Effector memory CD8-positive, alpha-beta T cell (primary cell): ENCODE measurements at regions not wholly inside any gene's neighbourhood (a gene's known extent, or its start where the extent isn't known, plus 50 kb on each side); places are given as distances from the start of the nearest gene placed in this dataset.

Experiments used
- ATAC-seq: fragments of 150-1000 bp; cut with Tn5 transposase; replicated peaks from 2 replicates; pipeline ENCODE4 v1.10.0; 2021; ENCODE audit warnings: mild to moderate bottlenecking, moderate library complexity
- DNase-seq, 3 experiments: peaks; one replicate each; pipeline ENCODE4 v3.0.0; 2021
- H3K27ac Mint-ChIP-seq, 2 donors: one replicate each; pipeline ENCODE4 v1.8.0; 2022; ENCODE audit warnings: mild to moderate bottlenecking in 2 of 2, mixed read lengths in 2 of 2, moderate library complexity in 2 of 2
- H3K27me3 Mint-ChIP-seq, 2 donors: one replicate each; pipeline ENCODE4 v1.8.0; 2022; ENCODE audit warnings: mixed read lengths in 2 of 2
- H3K36me3 Mint-ChIP-seq: one replicate; pipeline ENCODE4 v1.8.0; 2022; ENCODE audit warnings: mild to moderate bottlenecking, moderate library complexity, mixed read lengths; ENCODE audit not compliant: insufficient read depth
- H3K4me1 Mint-ChIP-seq, 2 donors: one replicate each; pipeline ENCODE4 v1.8.0; 2022; ENCODE audit warnings: low read depth in 2 of 2, mixed read lengths in 2 of 2
- H3K4me3 Mint-ChIP-seq, 2 donors: one replicate each; pipeline ENCODE4 v1.8.0; 2022; ENCODE audit warnings: mild to moderate bottlenecking in 2 of 2, mixed read lengths in 2 of 2, moderate library complexity in 2 of 2
- H3K9me3 Mint-ChIP-seq, 2 donors: one replicate each; pipeline ENCODE4 v1.8.0; 2022; ENCODE audit warnings: mixed read lengths in 2 of 2

DNA sequence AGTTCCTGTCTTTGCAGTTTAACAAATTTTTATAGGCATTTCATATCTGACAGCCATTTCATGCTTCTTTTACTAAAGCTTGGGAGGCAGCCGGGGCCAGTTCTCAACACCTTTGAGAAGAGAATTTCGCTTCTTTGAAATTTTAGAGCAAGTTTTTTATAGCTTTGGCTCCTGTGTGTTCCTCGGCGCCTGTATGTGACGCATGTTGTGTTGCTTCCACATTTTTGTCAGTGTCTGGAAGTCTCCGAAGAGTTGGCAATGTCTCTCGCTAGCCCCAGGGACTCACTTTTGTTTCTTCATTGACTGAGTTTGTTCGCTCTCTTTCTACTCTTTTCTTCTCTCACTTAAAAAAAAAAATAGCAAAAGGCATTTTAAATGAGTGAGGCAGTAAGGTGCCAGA is 386.9 kb upstream of the PLXNA2 start:
- ATAC-seq: no peak
- Mint-ChIP-seq H3K27ac (no peak overlapping the region), H3K4me1 (no peaks in the 10 kb centered on the region), H3K4me3 (no peak overlapping the region), H3K9me3 (no peaks in the 10 kb centered on the region), H3K27me3 (no peaks in the 10 kb centered on the region), H3K36me3 (no peaks in the 10 kb centered on the region)
- DNase-seq: no peak

DNA sequence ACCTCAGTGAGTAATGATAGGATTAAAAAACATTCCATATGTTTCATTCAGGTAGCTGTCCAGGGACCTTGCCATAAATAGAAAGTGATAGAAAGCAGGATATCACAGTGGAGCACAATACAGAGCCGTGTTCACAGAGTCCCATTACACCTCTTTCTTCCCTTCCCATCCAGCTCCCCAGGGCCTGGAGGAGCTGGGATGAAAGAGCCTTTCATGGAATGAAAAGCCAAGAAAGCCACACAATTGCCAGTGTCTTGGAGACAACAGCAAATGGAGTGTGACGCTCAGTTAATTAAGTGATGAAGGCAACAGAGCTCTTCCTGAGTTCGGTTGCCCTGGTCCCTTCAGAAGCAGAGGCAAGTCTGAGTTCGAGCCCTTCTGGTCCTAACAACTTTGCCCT is 387.3 kb upstream of the PLXNA2 start:
- Mint-ChIP-seq H3K9me3 (no peaks in the 10 kb centered on the region), H3K27ac (no peak overlapping the region), H3K4me3 (no peak overlapping the region), H3K36me3 (no peaks in the 10 kb centered on the region), H3K4me1 (no peaks in the 10 kb centered on the region), H3K27me3 (no peaks in the 10 kb centered on the region)
- no peak for ATAC-seq
- no peak for DNase-seq

DNA sequence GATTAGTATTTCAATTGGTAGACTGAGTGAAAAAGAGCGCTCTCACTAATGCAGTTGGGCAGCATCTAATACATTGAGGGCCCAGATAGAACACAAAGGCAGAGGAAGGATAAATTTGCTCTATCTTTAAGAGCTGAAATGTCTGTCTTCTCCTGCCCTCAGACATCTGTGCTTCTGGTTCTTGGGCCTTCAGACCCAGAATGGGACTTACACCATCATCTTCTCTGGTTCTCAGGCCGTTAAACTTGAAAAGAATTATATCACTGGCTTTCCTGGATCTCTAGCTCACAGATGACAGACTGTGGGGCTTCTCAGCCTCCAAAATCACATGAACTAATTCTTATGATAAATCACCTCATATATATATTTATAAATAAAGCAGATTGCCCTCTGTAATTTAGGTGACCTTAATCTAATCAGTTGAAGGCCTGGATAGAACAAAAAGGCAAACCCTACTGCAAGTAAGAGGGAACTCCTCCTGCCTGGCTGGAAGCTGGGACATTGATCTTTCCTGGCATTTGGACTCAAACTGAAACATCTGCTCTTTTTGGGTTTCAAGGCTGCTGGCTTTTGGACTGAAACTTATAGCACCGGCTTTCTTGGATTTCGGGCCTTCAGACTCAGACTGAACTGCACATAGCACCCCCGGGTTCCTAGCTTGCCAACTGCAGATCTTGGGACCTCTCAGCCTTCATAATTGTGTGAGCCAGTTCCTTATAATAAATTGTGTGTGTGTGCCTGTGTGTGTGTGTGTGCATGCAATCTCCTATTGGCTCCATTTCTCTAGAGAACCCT is 390.4 kb upstream of the PLXNA2 start:
- H3K9me3 Mint-ChIP-seq: no peaks in the 10 kb centered on the region
- ATAC-seq (no peak), DNase-seq (no peak)
- H3K27ac Mint-ChIP-seq: no peak overlapping the region
- no peaks in the 10 kb centered on the region for H3K36me3 Mint-ChIP-seq
- peaks cover 0 to 19% of the 10 kb centered on the region in 2 donors for H3K27me3 Mint-ChIP-seq
- H3K4me3 Mint-ChIP-seq: no peak overlapping the region
- H3K4me1 Mint-ChIP-seq: no peaks in the 10 kb centered on the region

- H3K36me3 Mint-ChIP-seq: no peaks in the 10 kb centered on the region
- H3K27me3 Mint-ChIP-seq: peaks cover 0 to 19% of the 10 kb centered on the region in 2 donors
- DNase-seq (no peak), ATAC-seq (no peak)
- no peaks in the 10 kb centered on the region for H3K4me1 Mint-ChIP-seq
- H3K27ac Mint-ChIP-seq: no peak overlapping the region
- H3K9me3 Mint-ChIP-seq: no peaks in the 10 kb centered on the region
- no peak overlapping the region for H3K4me3 Mint-ChIP-seq
These were observed 393.0 kb upstream of the PLXNA2 start for GRCh38 chr1:208637181-208637580.

DNA sequence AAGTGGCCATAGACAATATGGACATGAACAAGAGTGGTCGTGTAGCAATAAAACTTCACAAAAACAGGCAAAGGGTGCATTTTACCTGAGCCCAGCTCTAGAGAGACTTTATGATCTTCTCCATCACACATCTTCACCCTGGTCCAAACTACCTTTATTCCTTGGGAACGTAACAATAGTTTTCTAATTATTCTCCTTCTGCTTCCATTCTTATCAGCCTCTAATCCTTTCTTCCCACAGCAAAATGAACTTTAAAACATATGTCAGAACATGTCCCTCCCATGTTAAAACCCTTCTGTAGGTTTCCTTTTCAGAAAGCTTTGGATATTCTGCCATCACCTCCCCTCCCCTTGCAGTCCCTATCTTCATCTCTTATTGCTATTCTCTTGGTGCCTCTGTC is 395.2 kb upstream of the PLXNA2 start:
- Mint-ChIP-seq H3K27me3 (peaks cover 0 to 19% of the 10 kb centered on the region in 2 donors), H3K27ac (no peak overlapping the region), H3K4me1 (no peaks in the 10 kb centered on the region), H3K4me3 (no peak overlapping the region), H3K36me3 (no peaks in the 10 kb centered on the region), H3K9me3 (no peaks in the 10 kb centered on the region)
- ATAC-seq (no peak), DNase-seq (no peak)

- no peak for DNase-seq
- Mint-ChIP-seq H3K36me3 (no peaks in the 10 kb centered on the region), H3K4me1 (no peaks in the 10 kb centered on the region), H3K27ac (no peak overlapping the region), H3K9me3 (peaks cover 0 to 2% of the 10 kb centered on the region in 2 donors), H3K27me3 (peaks cover 0 to 19% of the 10 kb centered on the region in 2 donors), H3K4me3 (no peak overlapping the region)
- ATAC-seq: no peak
These were observed 396.1 kb upstream of the PLXNA2 start for GRCh38 chr1:208640295-208640694.

DNA sequence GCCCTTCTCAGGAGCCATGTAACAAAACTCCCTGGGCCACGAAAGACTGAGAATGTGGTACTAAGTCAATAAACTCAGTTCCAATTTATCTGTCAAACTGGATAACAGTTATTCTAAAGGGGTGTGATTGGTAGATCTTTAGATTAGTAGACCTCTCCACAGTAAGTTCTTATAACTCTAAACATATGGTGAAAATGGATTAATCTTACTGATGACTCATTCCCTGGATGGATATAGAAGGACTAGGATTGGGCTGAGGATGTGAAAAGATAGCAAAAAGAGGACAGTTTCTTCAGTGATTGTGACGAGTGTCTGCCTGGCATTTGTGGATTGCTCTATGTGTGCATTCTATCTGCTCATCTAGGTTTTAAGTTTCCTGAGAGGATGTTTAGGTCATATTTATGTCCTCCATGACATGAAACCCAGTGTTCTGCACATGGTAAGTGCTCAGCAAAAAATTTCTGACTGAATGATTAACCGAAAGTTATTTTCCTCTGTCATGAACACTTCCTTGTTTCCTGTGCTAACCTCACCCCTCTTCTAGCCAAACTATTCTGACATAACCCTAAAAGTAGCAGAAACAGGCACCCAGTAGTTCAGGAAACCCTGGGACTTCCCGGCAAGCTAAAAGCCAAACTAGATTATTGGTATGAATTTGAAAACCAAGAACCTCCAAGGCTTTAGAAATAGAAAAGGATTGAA is 397.5 kb upstream of the PLXNA2 start:
- Mint-ChIP-seq H3K4me3 (no peak overlapping the region), H3K4me1 (no peaks in the 10 kb centered on the region), H3K9me3 (peaks cover 0 to 2% of the 10 kb centered on the region in 2 donors), H3K36me3 (no peaks in the 10 kb centered on the region), H3K27me3 (peaks cover 0 to 19% of the 10 kb centered on the region in 2 donors), H3K27ac (no peak overlapping the region)
- no peak for DNase-seq
- ATAC-seq: no peak

DNA sequence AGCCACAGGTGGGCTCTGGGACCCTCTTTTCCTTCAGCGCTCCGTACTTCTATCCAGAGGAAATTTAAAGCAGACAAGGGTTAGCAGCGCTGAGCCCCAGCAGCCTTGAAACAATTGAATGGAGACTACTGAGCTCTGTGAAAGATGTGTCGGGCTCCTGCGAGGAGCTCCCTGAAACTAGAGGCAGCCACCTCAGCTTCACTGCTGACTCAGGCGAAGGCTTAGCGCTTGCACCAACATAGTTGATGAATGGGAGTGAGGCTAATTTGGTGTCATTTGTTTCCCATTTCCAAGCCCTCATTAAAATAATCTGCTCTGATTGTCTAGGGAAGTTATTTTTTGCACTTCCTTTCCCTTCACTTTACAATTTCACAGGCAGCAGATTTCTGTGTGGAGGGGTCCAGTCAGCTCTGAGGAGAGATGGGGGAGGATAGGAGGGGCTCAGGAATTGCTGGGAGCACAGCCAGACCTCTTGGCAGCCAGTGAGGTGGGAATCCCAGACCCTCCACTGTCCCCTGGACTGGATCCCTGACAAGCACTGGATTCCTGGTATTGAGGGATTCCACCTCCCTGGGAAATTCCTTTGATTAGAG is 398.9 kb upstream of the PLXNA2 start:
- Mint-ChIP-seq H3K4me3 (no peak overlapping the region), H3K4me1 (no peaks in the 10 kb centered on the region), H3K27ac (no peak overlapping the region), H3K9me3 (peaks cover 0 to 2% of the 10 kb centered on the region in 2 donors), H3K36me3 (no peaks in the 10 kb centered on the region), H3K27me3 (peaks cover 0 to 8% of the 10 kb centered on the region in 2 donors)
- DNase-seq: no peak
- no peak for ATAC-seq

DNA sequence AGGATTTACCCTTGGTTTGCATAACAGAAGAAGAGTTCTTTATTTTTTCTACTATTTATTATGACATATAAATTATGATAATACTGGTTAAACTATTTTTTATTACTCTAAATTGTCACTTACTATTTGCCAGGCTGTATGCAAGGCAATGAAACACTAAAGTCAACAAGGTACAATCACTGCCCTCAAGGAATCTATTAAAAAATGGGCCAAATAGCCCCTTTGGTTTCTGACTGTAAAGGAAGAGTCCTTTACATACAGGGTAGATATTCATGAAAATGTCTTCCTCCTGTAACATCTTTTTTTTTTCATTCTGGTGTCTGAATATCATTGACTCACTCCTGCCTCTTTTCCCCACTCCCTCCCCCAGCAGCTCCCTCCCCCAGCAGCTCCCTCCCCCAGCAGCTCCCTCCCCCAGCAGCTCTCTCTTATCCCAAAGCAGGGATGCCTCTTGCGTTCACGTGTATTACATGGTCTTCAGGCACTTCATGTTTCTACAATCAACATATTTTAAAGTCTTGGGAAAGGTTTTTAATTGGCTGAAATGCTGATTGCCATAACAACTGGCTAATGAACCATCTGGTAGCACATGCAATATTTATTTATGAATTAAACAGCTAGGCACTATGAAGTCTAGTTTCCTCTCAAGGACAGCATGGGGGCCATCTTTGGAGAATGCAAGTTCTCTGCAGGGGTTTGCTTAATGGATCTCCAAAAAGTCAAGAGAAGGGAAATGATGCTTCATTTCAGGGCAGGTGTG is 400.4 kb upstream of the PLXNA2 start:
- H3K27ac Mint-ChIP-seq: no peak overlapping the region
- no peaks in the 10 kb centered on the region for H3K27me3 Mint-ChIP-seq
- no peaks in the 10 kb centered on the region for H3K4me1 Mint-ChIP-seq
- no peak for DNase-seq
- ATAC-seq: no peak
- H3K9me3 Mint-ChIP-seq: peaks cover 0 to 2% of the 10 kb centered on the region in 2 donors
- no peak overlapping the region for H3K4me3 Mint-ChIP-seq
- no peaks in the 10 kb centered on the region for H3K36me3 Mint-ChIP-seq

DNA sequence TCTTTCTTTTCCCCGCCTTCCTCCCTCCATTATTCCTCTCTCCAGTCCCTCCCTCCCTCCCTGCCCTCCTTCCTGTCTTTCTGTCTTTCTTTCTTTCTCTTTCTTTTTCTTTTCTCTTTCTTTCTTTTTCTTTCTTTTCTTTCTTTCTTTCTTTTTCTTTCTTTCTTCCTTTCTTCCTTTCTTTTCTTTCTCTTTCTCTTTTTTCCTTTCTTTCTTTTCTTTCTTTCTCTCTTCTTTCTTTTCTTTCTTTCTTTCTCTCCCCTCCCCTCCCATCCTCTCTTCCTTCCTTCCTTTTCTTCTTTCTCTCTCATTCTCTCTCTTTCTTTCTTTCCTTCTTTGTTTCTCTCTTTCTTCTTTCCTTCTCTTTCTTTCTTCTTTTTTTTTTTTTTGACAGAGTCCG is 402.2 kb upstream of the PLXNA2 start:
- H3K9me3 Mint-ChIP-seq: peaks cover 0 to 2% of the 10 kb centered on the region in 2 donors
- no peak overlapping the region for H3K4me3 Mint-ChIP-seq
- H3K27me3 Mint-ChIP-seq: peaks cover 0 to 13% of the 10 kb centered on the region in 2 donors
- H3K27ac Mint-ChIP-seq: no peak overlapping the region
- ATAC-seq (no peak), DNase-seq (no peak)
- H3K36me3 Mint-ChIP-seq: no peaks in the 10 kb centered on the region
- H3K4me1 Mint-ChIP-seq: no peaks in the 10 kb centered on the region

- H3K9me3 Mint-ChIP-seq: peaks cover 0 to 2% of the 10 kb centered on the region in 2 donors
- no peak overlapping the region for H3K4me3 Mint-ChIP-seq
- ATAC-seq: no peak
- no peaks in the 10 kb centered on the region for H3K4me1 Mint-ChIP-seq
- no peak overlapping the region for H3K27ac Mint-ChIP-seq
- no peak for DNase-seq
- H3K27me3 Mint-ChIP-seq: peaks cover 0 to 16% of the 10 kb centered on the region in 2 donors
- H3K36me3 Mint-ChIP-seq: no peaks in the 10 kb centered on the region
These were observed 404.0 kb upstream of the PLXNA2 start for GRCh38 chr1:208648146-208648545.

DNA sequence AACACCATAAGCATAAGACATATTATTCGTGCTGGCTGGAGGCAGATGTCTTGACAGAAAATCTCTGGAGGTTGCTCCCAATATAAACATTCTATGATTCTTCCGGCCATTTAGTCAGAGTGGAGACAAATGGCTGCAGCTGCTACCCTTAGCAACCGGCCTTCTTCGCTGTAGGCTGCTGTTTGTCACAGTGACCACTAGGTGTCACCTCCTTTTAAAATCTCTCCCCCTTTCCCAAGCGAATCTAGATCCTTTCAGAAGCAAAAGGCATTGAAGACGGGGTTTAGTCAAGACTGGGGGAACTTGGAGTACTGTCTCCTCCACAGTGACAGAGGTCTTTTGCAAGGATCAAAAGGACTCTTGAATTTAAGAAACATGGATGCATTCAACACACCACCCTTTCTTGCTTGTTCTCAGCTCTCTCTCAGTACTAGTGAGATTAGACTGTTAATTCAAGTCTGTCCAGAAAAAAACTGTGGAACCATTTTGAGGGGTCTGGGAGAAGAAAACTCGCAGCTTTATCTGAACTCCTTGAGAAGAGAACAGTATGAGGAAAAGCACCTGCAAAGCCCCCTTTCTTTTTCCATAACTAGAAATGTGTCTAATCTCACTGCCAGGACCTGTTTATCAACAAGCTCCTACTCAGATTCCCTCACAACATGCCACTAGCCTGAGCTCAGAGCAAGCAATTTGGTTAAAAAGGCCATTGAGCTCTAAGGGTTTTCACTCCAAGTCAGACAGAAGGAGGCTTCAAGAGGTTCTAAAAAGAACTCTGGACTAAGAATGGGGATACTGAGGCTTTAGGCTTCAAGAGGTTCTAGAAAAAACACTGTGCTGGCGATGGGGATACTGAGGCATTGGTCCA is 408.3 kb upstream of the PLXNA2 start:
- H3K27me3 Mint-ChIP-seq: peaks cover 0 to 17% of the 10 kb centered on the region in 2 donors
- H3K4me3 Mint-ChIP-seq: no peak overlapping the region
- peak in 1 of 3 experiments; percentile 5 for DNase-seq
- H3K9me3 Mint-ChIP-seq: no peaks in the 10 kb centered on the region
- H3K27ac Mint-ChIP-seq: no peak overlapping the region
- H3K4me1 Mint-ChIP-seq: no peaks in the 10 kb centered on the region
- no peaks in the 10 kb centered on the region for H3K36me3 Mint-ChIP-seq
- no peak for ATAC-seq

GRCh38 chr1:208653426-208653825 is 409.2 kb upstream of the PLXNA2 start:
- Mint-ChIP-seq H3K4me1 (no peaks in the 10 kb centered on the region), H3K27ac (no peak overlapping the region), H3K4me3 (no peak overlapping the region), H3K9me3 (no peaks in the 10 kb centered on the region), H3K36me3 (no peaks in the 10 kb centered on the region), H3K27me3 (peaks cover 0 to 21% of the 10 kb centered on the region in 2 donors)
- ATAC-seq (no peak), DNase-seq (no peak)
